ENCODE measurements at regions not wholly inside any gene's neighbourhood (a gene's known extent, or its start where the extent isn't known, plus 50 kb on each side); places are given as distances from the start of the nearest gene placed in this dataset.

DNA sequence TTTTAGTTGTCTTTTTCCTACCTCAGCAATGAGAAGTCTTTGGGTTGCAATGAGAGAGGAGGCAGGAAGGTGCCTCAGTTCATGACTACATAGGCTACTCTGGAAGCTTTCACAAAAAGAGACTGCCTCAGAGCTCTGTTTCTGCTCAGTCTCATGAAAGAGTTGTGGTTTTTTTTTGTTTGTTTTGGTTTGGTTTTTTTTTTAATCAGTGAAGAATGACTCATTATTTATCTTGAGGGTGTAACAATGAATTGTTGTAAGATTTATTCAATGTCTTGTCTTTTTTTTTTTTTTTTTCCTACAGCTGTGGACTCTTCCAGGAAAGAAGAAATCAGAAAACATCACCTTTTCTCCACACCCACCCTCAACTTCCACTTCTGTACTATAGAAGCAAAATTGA lies 67.5 kb upstream of the CXCL13 start:
- Histone ChIP-seq H3K9me3 (ENCODE audit: control insufficient read depth in 2 of 2, insufficient read depth in 1 of 2, low read depth in 1 of 2, low read length in 1 of 2) (peaks cover 0 to 4% of the 10 kb centered on the region in 2 donors), H3K36me3 (ENCODE audit: control insufficient read depth in 3 of 3, insufficient read depth in 2 of 3, low read depth in 1 of 3, low read length in 3 of 3) (no peaks in the 10 kb centered on the region), H3K4me3 (ENCODE audit: low read depth in 1 of 3, low read length in 3 of 3) (no peak overlapping the region), H3K27ac (ENCODE audit: low read depth in 1 of 3, low read length in 2 of 3) (peak overlapping the region in 1 of 3 donors; percentile 58), H3K4me1 (ENCODE audit: control insufficient read depth in 3 of 3, insufficient read depth in 2 of 3, low read depth in 1 of 3, low read length in 2 of 3) (peaks cover 0 to 11% (median 1%) of the 10 kb centered on the region in 3 donors), H3K27me3 (ENCODE audit: control insufficient read depth in 3 of 3, insufficient read depth in 3 of 3, low read length in 3 of 3) (peaks cover 0 to 4% (median 0%) of the 10 kb centered on the region in 3 donors)
- DNase-seq (peak in 1 of 2 donors; percentile 46), FAIRE-seq (peak; percentile 39)

DNA sequence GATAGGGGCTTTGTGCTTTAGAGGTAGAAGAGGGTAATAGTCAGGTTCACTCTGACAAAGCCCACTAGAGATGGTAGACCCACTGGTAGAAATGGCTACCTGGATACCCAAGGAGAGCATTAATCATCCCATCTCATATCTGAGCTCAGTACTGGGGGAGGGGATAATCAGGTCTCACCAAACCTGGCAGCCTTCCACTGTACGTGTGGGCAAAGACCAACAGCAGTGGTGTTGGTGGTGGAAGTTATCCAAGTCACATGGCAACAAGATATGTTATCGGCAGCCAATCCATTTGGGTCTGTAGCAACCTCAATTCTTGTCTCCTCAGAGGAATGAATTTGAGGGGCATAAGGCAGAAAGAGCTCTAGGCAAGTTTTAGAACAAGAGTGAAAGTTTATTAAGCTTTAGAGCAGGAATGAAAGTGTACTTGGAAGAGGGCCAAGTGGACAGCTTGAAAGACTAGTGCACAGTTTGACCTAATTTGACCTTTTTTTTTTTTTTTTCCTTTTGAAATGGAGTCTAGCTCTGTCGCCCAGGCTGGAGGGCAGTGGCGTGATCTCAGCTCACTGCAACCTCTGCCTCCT lies 67.0 kb upstream of the CXCL13 start:
- 14 to 30% (median 26%) methylated on average over 4 of the region's 4 CpGs for WGBS, 3 donors
- Histone ChIP-seq H3K4me3 (ENCODE audit: low read depth in 1 of 3, low read length in 3 of 3) (no peak overlapping the region), H3K4me1 (ENCODE audit: control insufficient read depth in 3 of 3, insufficient read depth in 2 of 3, low read depth in 1 of 3, low read length in 2 of 3) (peaks cover 0 to 11% (median 1%) of the 10 kb centered on the region in 3 donors), H3K9me3 (ENCODE audit: control insufficient read depth in 2 of 2, insufficient read depth in 1 of 2, low read depth in 1 of 2, low read length in 1 of 2) (no peaks in the 10 kb centered on the region), H3K27me3 (ENCODE audit: control insufficient read depth in 3 of 3, insufficient read depth in 3 of 3, low read length in 3 of 3) (peaks cover 0 to 4% (median 0%) of the 10 kb centered on the region in 3 donors), H3K36me3 (ENCODE audit: control insufficient read depth in 3 of 3, insufficient read depth in 2 of 3, low read depth in 1 of 3, low read length in 3 of 3) (no peaks in the 10 kb centered on the region), H3K27ac (ENCODE audit: low read depth in 1 of 3, low read length in 2 of 3) (peak overlapping the region in 1 of 3 donors; percentile 58)
- peak; percentile 8 to 91 for DNase-seq
- FAIRE-seq, result no peak

Measured in small intestine (tissue), 7 donors.